ENCODE measurements at regions not wholly inside any gene's neighbourhood (a gene's known extent, or its start where the extent isn't known, plus 50 kb on each side); places are given as distances from the start of the nearest gene placed in this dataset.
A peak's percentile ranks its signal among the peaks of the same experiment; 100 is the strongest.

DNA sequence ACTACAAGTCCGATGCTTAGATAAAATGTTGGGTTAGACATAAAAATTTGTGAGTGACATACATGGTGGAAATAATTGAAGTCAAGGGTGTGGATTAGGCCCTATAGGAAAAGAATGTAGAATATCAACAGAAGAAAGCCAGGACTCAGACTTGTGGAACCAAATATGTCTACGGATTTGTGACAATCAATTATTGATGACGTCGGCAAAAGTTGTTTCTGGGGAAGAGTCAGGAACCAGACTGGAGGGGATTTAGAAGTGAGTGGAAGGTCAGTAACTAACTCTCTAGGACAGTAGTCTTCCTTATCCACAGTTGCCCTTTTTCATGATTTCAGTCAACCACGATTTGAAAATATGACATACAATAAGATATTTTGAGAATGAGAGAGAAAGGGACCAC lies 130.9 kb upstream of the TANK start:
- H3K9me3 ChIP-seq, result no peaks in the 10 kb centered on the region
- DNase-seq, result no peak
- no peaks in the 10 kb centered on the region for H3K4me1 ChIP-seq
- H3K4me3 ChIP-seq, result no peak overlapping the region
- H3K27ac ChIP-seq, result no peak overlapping the region
- no peaks in the 10 kb centered on the region for H3K27me3 ChIP-seq
- TF ChIP-seq, protein P1, sequence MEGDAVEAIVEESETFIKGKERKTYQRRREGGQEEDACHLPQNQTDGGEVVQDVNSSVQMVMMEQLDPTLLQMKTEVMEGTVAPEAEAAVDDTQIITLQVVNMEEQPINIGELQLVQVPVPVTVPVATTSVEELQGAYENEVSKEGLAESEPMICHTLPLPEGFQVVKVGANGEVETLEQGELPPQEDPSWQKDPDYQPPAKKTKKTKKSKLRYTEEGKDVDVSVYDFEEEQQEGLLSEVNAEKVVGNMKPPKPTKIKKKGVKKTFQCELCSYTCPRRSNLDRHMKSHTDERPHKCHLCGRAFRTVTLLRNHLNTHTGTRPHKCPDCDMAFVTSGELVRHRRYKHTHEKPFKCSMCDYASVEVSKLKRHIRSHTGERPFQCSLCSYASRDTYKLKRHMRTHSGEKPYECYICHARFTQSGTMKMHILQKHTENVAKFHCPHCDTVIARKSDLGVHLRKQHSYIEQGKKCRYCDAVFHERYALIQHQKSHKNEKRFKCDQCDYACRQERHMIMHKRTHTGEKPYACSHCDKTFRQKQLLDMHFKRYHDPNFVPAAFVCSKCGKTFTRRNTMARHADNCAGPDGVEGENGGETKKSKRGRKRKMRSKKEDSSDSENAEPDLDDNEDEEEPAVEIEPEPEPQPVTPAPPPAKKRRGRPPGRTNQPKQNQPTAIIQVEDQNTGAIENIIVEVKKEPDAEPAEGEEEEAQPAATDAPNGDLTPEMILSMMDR (IDR thresholded peaks at IDR 0.05), result no peak
- no peak for TF ChIP-seq POLR2A (IDR thresholded peaks at IDR 0.05)
- no peaks in the 10 kb centered on the region for H3K36me3 ChIP-seq

DNA sequence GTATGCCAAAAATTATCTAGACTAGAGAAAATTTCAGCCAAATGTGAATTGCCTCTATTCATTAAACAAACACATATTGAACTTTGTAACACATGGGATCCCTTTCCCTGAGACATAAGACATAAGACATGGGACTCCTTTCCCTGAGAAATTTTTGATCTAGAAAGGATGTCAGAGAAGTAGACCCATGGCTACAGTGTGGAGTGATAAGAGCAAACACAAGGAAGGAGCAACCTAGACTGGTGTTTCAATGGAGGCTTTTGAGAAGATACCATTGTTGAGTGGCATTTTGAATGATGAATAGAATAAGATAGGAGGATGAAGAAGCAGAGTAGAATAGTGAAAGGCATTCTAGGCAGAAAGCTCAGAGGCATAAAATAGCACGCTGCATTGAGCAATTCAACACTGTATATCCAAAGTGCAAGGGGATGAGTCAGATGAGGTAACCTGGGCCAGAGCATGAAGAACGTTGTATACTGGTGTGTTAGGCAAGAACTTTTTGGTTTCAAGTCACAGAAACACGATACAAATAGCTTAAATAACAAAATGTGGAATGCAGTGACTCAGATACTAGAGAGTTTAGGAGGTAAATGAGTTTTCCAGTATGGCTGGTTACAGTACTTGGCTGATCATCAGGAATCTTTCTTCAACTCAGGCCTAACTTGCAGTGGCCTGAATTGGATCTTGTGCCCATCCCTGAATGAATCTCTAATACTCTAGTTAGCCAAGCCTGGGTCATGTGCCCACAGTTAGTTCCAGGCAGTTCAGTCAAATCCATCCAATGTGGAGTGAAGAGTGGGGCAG lies 129.8 kb upstream of the TANK start:
- no peaks in the 10 kb centered on the region for H3K27me3 ChIP-seq
- no peaks in the 10 kb centered on the region for H3K9me3 ChIP-seq
- peak in 1 of 3 donors; percentile 47 for DNase-seq
- peak overlapping the region in 2 of 4 donors; percentile 44 to 47 for H3K27ac ChIP-seq
- no peaks in the 10 kb centered on the region for H3K4me1 ChIP-seq
- TF ChIP-seq, protein P1 (IDR thresholded peaks at IDR 0.05), result no peak
- TF ChIP-seq POLR2A (IDR thresholded peaks at IDR 0.05), result no peak
- H3K4me3 ChIP-seq, result no peak overlapping the region
- no peaks in the 10 kb centered on the region for H3K36me3 ChIP-seq

DNA sequence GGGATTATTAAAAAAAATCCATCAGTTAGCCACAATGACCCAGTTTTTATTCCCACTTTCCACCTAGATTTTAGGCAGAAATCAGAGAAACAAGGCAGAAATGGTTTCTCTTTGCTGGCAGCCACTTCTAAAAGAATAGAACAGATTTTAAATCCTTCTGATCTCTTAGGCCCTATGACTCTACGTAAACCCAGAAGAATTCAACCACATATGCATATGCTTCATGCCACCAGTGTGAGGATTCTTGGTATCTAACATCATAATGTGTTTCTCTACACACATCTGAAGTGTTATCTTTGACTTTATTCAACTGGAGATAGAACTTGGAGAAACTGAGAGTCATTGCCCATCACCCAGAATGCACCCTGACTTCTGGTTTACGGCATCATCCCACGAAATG lies 128.7 kb upstream of the TANK start:
- Histone ChIP-seq H3K36me3 (no peaks in the 10 kb centered on the region), H3K4me1 (no peaks in the 10 kb centered on the region), H3K9me3 (no peaks in the 10 kb centered on the region), H3K4me3 (no peak overlapping the region), H3K27me3 (no peaks in the 10 kb centered on the region), H3K27ac (no peak overlapping the region)
- no peak for TF ChIP-seq POLR2A (IDR thresholded peaks at IDR 0.05)
- TF ChIP-seq, protein P1 (IDR thresholded peaks at IDR 0.05), result no peak
- no peak for DNase-seq

DNA sequence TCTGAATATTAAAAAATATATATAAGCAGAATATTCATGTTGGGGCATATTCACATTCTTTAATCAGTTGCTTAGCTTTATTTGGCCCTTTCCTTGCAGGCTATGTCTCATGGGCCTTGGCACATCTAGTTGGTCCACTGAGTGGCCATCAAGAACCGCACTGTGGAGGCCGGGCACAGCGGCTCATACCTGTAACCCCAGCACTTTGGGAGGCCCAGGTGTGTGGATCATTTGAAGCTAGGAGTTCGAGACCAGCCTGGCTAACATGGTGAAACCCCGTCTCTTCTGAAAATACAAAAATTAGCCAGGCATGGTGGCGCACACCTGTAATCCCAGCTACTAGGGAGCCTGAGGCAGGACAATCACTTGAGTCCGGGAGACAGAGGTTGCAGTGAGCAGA lies 127.6 kb upstream of the TANK start:
- no peaks in the 10 kb centered on the region for H3K4me1 ChIP-seq
- no peak overlapping the region for H3K4me3 ChIP-seq
- no peaks in the 10 kb centered on the region for H3K27me3 ChIP-seq
- DNase-seq, result no peak
- TF ChIP-seq POLR2A (IDR thresholded peaks at IDR 0.05), result no peak
- TF ChIP-seq, protein P1 (IDR thresholded peaks at IDR 0.05), result no peak
- no peaks in the 10 kb centered on the region for H3K36me3 ChIP-seq
- no peak overlapping the region for H3K27ac ChIP-seq
- no peaks in the 10 kb centered on the region for H3K9me3 ChIP-seq

DNA sequence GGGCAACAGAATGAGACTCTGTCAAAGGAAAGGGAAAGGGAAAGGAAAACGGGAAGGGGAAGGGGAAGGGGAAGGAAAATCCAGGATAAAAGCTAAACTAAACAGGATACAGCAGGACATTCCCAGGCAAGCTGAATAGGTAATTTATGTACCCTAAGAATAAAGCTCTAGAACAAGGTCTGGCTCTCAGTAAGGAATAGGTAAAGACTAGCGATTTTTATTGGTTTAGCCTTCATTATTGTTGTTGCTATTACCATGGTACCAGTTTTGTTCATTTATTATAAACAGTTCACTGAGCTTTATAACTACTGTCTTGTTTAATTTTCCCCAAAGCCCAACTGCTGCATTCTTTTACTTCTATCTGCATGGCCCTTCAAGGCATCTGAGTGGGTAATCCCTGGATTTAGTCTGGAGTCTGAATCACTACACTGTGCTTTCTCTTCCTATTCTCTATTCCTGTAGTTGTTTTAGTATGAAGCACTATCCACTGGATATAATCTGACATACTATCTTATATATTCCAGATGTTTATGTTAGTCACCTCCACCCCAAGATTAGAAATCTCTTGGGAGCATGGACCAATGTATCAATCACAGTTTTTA lies 127.1 kb upstream of the TANK start:
- no peak for DNase-seq
- Histone ChIP-seq H3K27me3 (no peaks in the 10 kb centered on the region), H3K4me1 (no peaks in the 10 kb centered on the region), H3K36me3 (no peaks in the 10 kb centered on the region), H3K9me3 (no peaks in the 10 kb centered on the region), H3K4me3 (no peak overlapping the region), H3K27ac (no peak overlapping the region)
- TF ChIP-seq, protein P1 (IDR thresholded peaks at IDR 0.05), result no peak
- no peak for TF ChIP-seq POLR2A (IDR thresholded peaks at IDR 0.05)

Measured in Peyer's patch (tissue), 4 donors.